ENCODE measurements at regions not wholly inside any gene's neighbourhood (a gene's known extent, or its start where the extent isn't known, plus 50 kb on each side); places are given as distances from the start of the nearest gene placed in this dataset.

GRCh38 chr3:72194458-72194857 lies 409.5 kb upstream of the PROK2 start:
- DNase-seq (ENCODE audit: insufficient read length): no peak
- TF ChIP-seq TAF1 (IDR thresholded peaks at IDR 0.05; ENCODE audit: borderline replicate concordance, low read depth, low read length) (no peak), POLR2AphosphoS5 (IDR thresholded peaks at IDR 0.05; ENCODE audit: low read depth, low read length) (no peak), POLR2A (IDR thresholded peaks at IDR 0.05; ENCODE audit: low read depth, low read length) (no peak)
- no peak for FAIRE-seq

GRCh38 chr3:72193771-72194430 lies 409.0 kb upstream of the PROK2 start:
- no peak for TF ChIP-seq TAF1 (IDR thresholded peaks at IDR 0.05; ENCODE audit: borderline replicate concordance, low read depth, low read length)
- no peak for TF ChIP-seq POLR2AphosphoS5 (IDR thresholded peaks at IDR 0.05; ENCODE audit: low read depth, low read length)
- TF ChIP-seq POLR2A (IDR thresholded peaks at IDR 0.05; ENCODE audit: low read depth, low read length): no peak
- DNase-seq (ENCODE audit: insufficient read length) (no peak), FAIRE-seq (no peak)

- DNase-seq (ENCODE audit: insufficient read length) (no peak), FAIRE-seq (no peak)
- no peak for TF ChIP-seq TAF1 (IDR thresholded peaks at IDR 0.05; ENCODE audit: borderline replicate concordance, low read depth, low read length)
Measured at GRCh38 chr3:72192572-72192971, 407.6 kb upstream of the PROK2 start.

GRCh38 chr3:72191209-72191960 lies 406.4 kb upstream of the PROK2 start:
- DNase-seq (ENCODE audit: insufficient read length): no peak
- no peak for FAIRE-seq
- TF ChIP-seq POLR2A (IDR thresholded peaks at IDR 0.05; ENCODE audit: low read depth, low read length) (no peak), POLR2AphosphoS5 (IDR thresholded peaks at IDR 0.05; ENCODE audit: low read depth, low read length) (no peak), TAF1 (IDR thresholded peaks at IDR 0.05; ENCODE audit: borderline replicate concordance, low read depth, low read length) (no peak)

GRCh38 chr3:72190050-72190449 lies 405.1 kb upstream of the PROK2 start:
- FAIRE-seq (no peak), DNase-seq (ENCODE audit: insufficient read length) (no peak)
- TF ChIP-seq POLR2A (IDR thresholded peaks at IDR 0.05; ENCODE audit: low read depth, low read length): no peak
- no peak for TF ChIP-seq TAF1 (IDR thresholded peaks at IDR 0.05; ENCODE audit: borderline replicate concordance, low read depth, low read length)
- no peak for TF ChIP-seq POLR2AphosphoS5 (IDR thresholded peaks at IDR 0.05; ENCODE audit: low read depth, low read length)

- TF ChIP-seq POLR2A (IDR thresholded peaks at IDR 0.05; ENCODE audit: low read depth, low read length): no peak
- TF ChIP-seq POLR2AphosphoS5 (IDR thresholded peaks at IDR 0.05; ENCODE audit: low read depth, low read length): no peak
- no peak for TF ChIP-seq TAF1 (IDR thresholded peaks at IDR 0.05; ENCODE audit: borderline replicate concordance, low read depth, low read length)
- no peak for DNase-seq (ENCODE audit: insufficient read length)
- FAIRE-seq: no peak
Measured at GRCh38 chr3:72189339-72189738, 404.4 kb upstream of the PROK2 start.

GRCh38 chr3:72188536-72188935 lies 403.6 kb upstream of the PROK2 start:
- DNase-seq (ENCODE audit: insufficient read length) (no peak), FAIRE-seq (no peak)
- TF ChIP-seq POLR2A (IDR thresholded peaks at IDR 0.05; ENCODE audit: low read depth, low read length): no peak
- TF ChIP-seq TAF1 (IDR thresholded peaks at IDR 0.05; ENCODE audit: borderline replicate concordance, low read depth, low read length): no peak

- TF ChIP-seq POLR2A (IDR thresholded peaks at IDR 0.05; ENCODE audit: low read depth, low read length) (no peak), POLR2AphosphoS5 (IDR thresholded peaks at IDR 0.05; ENCODE audit: low read depth, low read length) (no peak), TAF1 (IDR thresholded peaks at IDR 0.05; ENCODE audit: borderline replicate concordance, low read depth, low read length) (no peak)
- FAIRE-seq: peak; percentile 60
- DNase-seq (ENCODE audit: insufficient read length): no peak
Measured at GRCh38 chr3:72187131-72187530, 402.2 kb upstream of the PROK2 start.

GRCh38 chr3:72186400-72186855 lies 401.5 kb upstream of the PROK2 start:
- FAIRE-seq (no peak), DNase-seq (ENCODE audit: insufficient read length) (no peak)
- TF ChIP-seq TAF1 (IDR thresholded peaks at IDR 0.05; ENCODE audit: borderline replicate concordance, low read depth, low read length) (no peak), POLR2A (IDR thresholded peaks at IDR 0.05; ENCODE audit: low read depth, low read length) (no peak), POLR2AphosphoS5 (IDR thresholded peaks at IDR 0.05; ENCODE audit: low read depth, low read length) (no peak)

GRCh38 chr3:72185549-72186399 lies 400.8 kb upstream of the PROK2 start:
- no peak for DNase-seq (ENCODE audit: insufficient read length)
- FAIRE-seq: peak; percentile 84
- no peak for TF ChIP-seq TAF1 (IDR thresholded peaks at IDR 0.05; ENCODE audit: borderline replicate concordance, low read depth, low read length)
- no peak for TF ChIP-seq POLR2AphosphoS5 (IDR thresholded peaks at IDR 0.05; ENCODE audit: low read depth, low read length)
- TF ChIP-seq POLR2A (IDR thresholded peaks at IDR 0.05; ENCODE audit: low read depth, low read length): no peak

GRCh38 chr3:72183489-72183888 lies 398.5 kb upstream of the PROK2 start:
- no peak for FAIRE-seq
- DNase-seq (ENCODE audit: insufficient read length): no peak
- TF ChIP-seq POLR2AphosphoS5 (IDR thresholded peaks at IDR 0.05; ENCODE audit: low read depth, low read length) (no peak), TAF1 (IDR thresholded peaks at IDR 0.05; ENCODE audit: borderline replicate concordance, low read depth, low read length) (no peak), POLR2A (IDR thresholded peaks at IDR 0.05; ENCODE audit: low read depth, low read length) (no peak)
